HAP-1 (cell line): ENCODE measurements at regions not wholly inside any gene's neighbourhood (a gene's known extent, or its start where the extent isn't known, plus 50 kb on each side); places are given as distances from the start of the nearest gene placed in this dataset.
"Not testable (repeated sequence)": the region's sequence is repeated elsewhere in the genome, so short reads cannot be mapped to it uniquely, and the experiment has no call there.

Experiments used
- DNase-seq, 2 experiments: peaks; one replicate each; pipeline ENCODE4 v3.0.0-alpha.2; 2016 to 2020; ENCODE audit warnings: low spot score in 2 of 2
- H3K27me3 ChIP-seq: fragments of 250-450 bp; sonication (Bioruptor Pico); 2 replicates; pipeline ENCODE4 v1.5.1; 2020; ENCODE audit warnings: low read depth, mild to moderate bottlenecking, moderate library complexity
- H3K36me3 ChIP-seq: fragments of 250-450 bp; sonication (Bioruptor Pico); replicated peaks from 2 replicates; pipeline ENCODE4 v1.5.1; 2020; ENCODE audit warnings: mild to moderate bottlenecking
- H3K4me1 ChIP-seq: fragments of 250-450 bp; sonication (Bioruptor Pico); 2 replicates; pipeline ENCODE4 v1.5.1; 2020; ENCODE audit warnings: mild to moderate bottlenecking
- H3K4me3 ChIP-seq: fragments of 250-450 bp; sonication (Bioruptor Pico); 2 replicates; pipeline ENCODE4 v1.5.1; 2020; ENCODE audit warnings: mild to moderate bottlenecking, moderate library complexity
- H3K9me3 ChIP-seq: fragments of 250-450 bp; sonication (Bioruptor Pico); 2 replicates; pipeline ENCODE4 v1.5.1; 2020; ENCODE audit warnings: mild to moderate bottlenecking, moderate library complexity
- in situ Hi-C: fragments of 300-500 bp; cut with MboI; formaldehyde crosslinking; loops from 3 replicates; pipeline ENCODE4 v1.14.3; 2020; ENCODE audit warnings: low sequenced_read_pairs, inconsistent platforms, mixed read lengths

GRCh38 chr16:22436823-22437652 lies 62.6 kb upstream of the CDR2 start:
- H3K27me3 ChIP-seq, H3K9me3 ChIP-seq, H3K36me3 ChIP-seq, in situ Hi-C loops, H3K4me1 ChIP-seq: not testable (repeated sequence)
- H3K4me3 ChIP-seq: peak overlapping the region; percentile 67
- DNase-seq: peak; percentile 60 to 85

- DNase-seq, H3K27me3 ChIP-seq, in situ Hi-C loops, H3K4me1 ChIP-seq, H3K9me3 ChIP-seq, H3K36me3 ChIP-seq: not testable (repeated sequence)
- H3K4me3 ChIP-seq: peak overlapping the region; percentile 67
Measured at GRCh38 chr16:22436326-22436822, 62.0 kb upstream of the CDR2 start.

DNA sequence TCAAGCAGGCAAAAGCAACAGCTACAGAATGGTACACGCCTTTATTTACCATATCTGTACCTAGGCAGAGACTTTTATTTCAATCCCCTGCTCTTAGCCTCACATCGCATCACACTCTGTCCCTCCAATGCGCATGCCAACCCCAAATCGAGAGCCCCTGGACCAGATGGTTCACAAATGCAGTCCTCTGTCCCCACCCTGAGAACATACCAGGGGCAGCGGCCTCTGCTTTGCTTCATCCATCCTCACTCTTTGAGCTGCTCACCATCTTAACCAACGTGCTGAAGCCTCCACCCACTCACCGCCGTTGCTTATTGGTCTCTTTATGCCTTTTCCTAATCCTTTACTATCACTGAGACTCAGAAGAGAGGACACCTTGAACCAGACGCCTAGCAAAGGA lies 56.9 kb upstream of the CDR2 start:
- H3K36me3 ChIP-seq, H3K4me1 ChIP-seq, DNase-seq, H3K9me3 ChIP-seq, H3K27me3 ChIP-seq, in situ Hi-C loops, H3K4me3 ChIP-seq: not testable (repeated sequence)

GRCh38 chr16:22428654-22429053 lies 54.2 kb upstream of the CDR2 start:
- DNase-seq: no peak
- no peak overlapping the region for H3K4me3 ChIP-seq
- in situ Hi-C loops: no loop called here
- peaks cover 2% of the 10 kb centered on the region; the same call in 1 of the 2 replicates for H3K36me3 ChIP-seq
- H3K27me3 ChIP-seq: no peaks in the 10 kb centered on the region
- no peaks in the 10 kb centered on the region for H3K9me3 ChIP-seq
- H3K4me1 ChIP-seq: no peaks in the 10 kb centered on the region

DNA sequence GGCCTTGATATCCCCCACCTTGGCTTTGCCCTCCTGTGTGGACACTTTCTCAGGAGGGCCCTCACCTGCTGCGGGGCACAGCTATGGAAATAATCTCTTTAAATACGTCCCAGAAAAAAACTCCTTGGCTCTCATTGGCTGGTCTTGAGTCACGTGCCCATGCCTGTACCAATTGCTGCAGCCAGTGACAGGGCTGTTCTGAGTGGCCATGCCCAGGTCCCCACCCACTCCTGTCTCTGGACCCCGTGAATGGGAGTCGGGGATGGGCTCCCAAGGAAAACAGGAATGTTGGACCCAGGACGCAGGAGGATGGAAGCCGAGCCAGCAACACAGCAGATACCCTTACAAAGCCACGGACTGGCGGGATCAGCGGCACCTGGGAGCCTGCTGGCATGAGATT lies 53.1 kb upstream of the CDR2 start:
- DNase-seq: no peak
- in situ Hi-C loops: no loop called here
- H3K9me3 ChIP-seq: no peaks in the 10 kb centered on the region
- H3K36me3 ChIP-seq: peaks cover 2% of the 10 kb centered on the region; the same call in 1 of the 2 replicates
- no peaks in the 10 kb centered on the region for H3K4me1 ChIP-seq
- H3K4me3 ChIP-seq: no peak overlapping the region
- no peaks in the 10 kb centered on the region for H3K27me3 ChIP-seq

DNA sequence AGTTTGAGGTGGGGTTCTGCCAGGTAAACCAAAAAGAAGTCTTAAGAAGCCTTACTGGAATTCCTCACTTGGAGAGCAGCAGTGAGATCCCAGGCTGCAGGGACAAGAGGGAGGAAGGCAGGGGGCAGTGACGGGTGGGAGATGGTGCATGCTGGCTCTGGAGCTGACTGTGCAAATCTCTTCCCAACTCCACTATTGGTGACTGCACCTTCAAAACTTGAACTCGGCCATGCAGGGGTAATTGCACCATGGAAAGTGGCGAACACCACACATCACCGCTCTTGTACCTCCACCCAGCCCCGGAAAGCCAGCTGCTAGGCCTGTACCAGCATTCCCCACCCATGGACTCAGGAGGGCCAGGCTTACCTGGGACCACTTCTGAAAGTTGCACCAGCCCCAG lies 51.4 kb upstream of the CDR2 start:
- Histone ChIP-seq H3K4me3 (no peak overlapping the region), H3K9me3 (no peaks in the 10 kb centered on the region), H3K36me3 (peaks cover 2% of the 10 kb centered on the region; the same call in 1 of the 2 replicates), H3K4me1 (no peaks in the 10 kb centered on the region), H3K27me3 (no peaks in the 10 kb centered on the region)
- DNase-seq: no peak
- in situ Hi-C loops: no loop called here

DNA sequence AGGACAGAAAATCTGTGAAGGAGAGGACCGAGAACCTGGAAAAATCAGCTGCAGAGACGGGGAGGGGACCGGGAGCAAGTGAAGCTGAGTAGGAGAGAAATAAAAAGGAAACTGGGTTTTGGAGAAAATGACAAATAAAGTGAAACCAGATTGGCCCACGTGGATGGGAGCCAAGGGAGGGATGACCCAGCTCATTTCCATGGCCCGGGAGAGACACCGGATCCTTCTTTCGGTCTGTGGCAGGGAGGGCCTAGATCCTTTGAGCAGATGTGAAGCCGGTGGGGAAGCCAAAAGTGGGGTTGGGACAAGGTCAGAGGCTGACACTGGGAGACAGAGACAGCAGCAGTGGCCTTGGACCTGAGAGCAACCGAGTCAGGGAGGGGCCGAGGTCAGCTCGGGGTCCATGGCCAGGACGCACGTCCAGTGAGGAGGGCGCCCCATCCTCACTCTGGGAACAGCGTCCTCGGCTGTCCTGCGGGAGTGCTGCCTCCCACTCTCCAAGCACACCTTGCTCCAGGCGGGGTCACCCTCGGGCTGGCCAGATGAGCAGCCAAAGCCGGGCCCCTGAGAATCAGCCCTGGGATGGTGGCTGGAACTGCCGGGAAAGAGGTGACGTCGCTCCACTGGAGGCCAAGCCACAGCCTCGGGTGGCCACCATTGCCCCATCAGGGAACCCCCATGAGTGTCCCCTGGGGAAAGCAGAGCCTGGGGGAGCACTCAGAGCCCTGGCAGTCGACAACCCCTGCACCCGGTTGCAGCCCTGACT lies 50.8 kb upstream of the CDR2 start:
- DNase-seq: no peak
- no peaks in the 10 kb centered on the region for H3K4me1 ChIP-seq
- H3K36me3 ChIP-seq: peaks cover 2% of the 10 kb centered on the region; the same call in 1 of the 2 replicates
- in situ Hi-C loops: no loop called here
- no peaks in the 10 kb centered on the region for H3K9me3 ChIP-seq
- H3K27me3 ChIP-seq: no peaks in the 10 kb centered on the region
- H3K4me3 ChIP-seq: no peak overlapping the region

DNA sequence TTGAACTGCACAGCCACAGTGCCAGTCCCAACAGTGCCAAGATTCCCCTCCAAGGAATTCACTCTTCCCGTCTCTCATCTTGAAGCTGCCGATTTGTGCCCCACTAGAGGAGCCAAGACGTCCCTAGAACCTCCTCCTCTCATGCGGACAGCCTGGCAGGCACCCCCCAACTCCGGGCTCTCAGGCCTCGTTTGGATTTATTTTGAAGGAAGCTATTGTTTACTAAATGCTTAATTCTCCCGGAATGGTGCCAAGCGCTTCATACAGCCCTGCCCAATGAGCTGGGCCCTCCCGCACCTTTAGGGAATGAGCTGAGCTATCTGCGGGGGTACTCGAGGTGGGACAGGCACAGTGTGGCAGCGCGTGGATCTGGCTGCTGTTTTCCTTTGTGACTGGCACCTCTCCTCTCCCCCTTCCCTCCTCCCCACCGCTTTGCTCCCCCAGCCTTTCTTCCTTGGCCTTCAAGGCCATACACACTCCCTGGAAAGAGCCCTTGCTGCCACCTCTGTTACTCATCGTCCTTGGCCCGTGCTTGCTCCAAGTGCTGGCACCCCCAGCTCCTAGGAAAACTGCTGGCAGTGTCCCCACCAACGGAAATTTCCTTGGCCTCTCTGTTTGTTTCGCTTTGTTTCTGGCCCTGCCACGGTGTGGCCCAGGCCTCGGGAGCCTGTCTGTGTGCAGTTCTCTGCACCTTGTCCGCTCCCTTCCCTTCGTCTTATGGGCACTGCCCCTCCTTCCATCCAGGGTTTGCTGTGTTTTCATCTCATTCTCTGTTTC lies 49.9 kb upstream of the CDR2 start:
- no peak overlapping the region for H3K4me3 ChIP-seq
- in situ Hi-C loops: loop anchor here (25.0 kb wide), 1 partner anchor 112 kb away; no protein-coding TSS in a partner anchor
- peaks cover 2% of the 10 kb centered on the region; the same call in 1 of the 2 replicates for H3K36me3 ChIP-seq
- H3K4me1 ChIP-seq: no peaks in the 10 kb centered on the region
- no peaks in the 10 kb centered on the region for H3K9me3 ChIP-seq
- DNase-seq: no peak
- no peaks in the 10 kb centered on the region for H3K27me3 ChIP-seq
